Natural killer cell (primary cell): ENCODE measurements at regions not wholly inside any gene's neighbourhood (a gene's known extent, or its start where the extent isn't known, plus 50 kb on each side); places are given as distances from the start of the nearest gene placed in this dataset.

Source experiments
- ATAC-seq, 3 donors: fragments of 150-1000 bp in 2 of 3; fragments of 200-7000 bp in 1 of 3; cut with Tn5 transposase; 1 replicate in 1 of 3; 2 replicates in 2 of 3; pipeline ENCODE4 v1.10.0; 2021; ENCODE audit warnings: mild to moderate bottlenecking in 2 of 3, moderate library complexity in 2 of 3
- DNase-seq, 2 donors: peaks; one replicate each; pipeline versions ENCODE4 v3.0.0 to v3.0.0-alpha.2; 2013 to 2021; ENCODE audit warnings: mixed read lengths in 1 of 2
- H3K27ac ChIP-seq: one replicate; pipeline ENCODE4 v1.5.1; 2013; ENCODE audit warnings: mild to moderate bottlenecking, low read length
- H3K27me3 ChIP-seq: one replicate; pipeline ENCODE4 v1.6.1; 2013; ENCODE audit warnings: low read length; ENCODE audit not compliant: control insufficient read depth, insufficient read depth
- H3K36me3 ChIP-seq: one replicate; pipeline ENCODE4 v1.6.1; 2013; ENCODE audit warnings: low read length; ENCODE audit not compliant: control insufficient read depth, insufficient read depth
- H3K4me1 ChIP-seq: one replicate; pipeline ENCODE4 v1.6.1; 2013; ENCODE audit warnings: low read length; ENCODE audit not compliant: control insufficient read depth, insufficient read depth
- H3K4me3 ChIP-seq: one replicate; pipeline ENCODE4 v1.5.1; 2013; ENCODE audit warnings: low read length
- H3K9me3 ChIP-seq: one replicate; pipeline ENCODE4 v1.6.1; 2013; ENCODE audit warnings: low read length; ENCODE audit not compliant: control insufficient read depth, insufficient read depth
- H3K27ac Mint-ChIP-seq, 2 donors: one replicate each; pipeline ENCODE4 v1.8.0; 2022; ENCODE audit warnings: mild to moderate bottlenecking in 2 of 2, mixed read lengths in 2 of 2, moderate library complexity in 1 of 2
- H3K27me3 Mint-ChIP-seq, 2 donors: one replicate each; pipeline ENCODE4 v1.8.0; 2022; ENCODE audit warnings: low read depth in 2 of 2, mixed read lengths in 2 of 2
- H3K36me3 Mint-ChIP-seq: one replicate; pipeline ENCODE4 v1.8.0; 2022; ENCODE audit warnings: mixed read lengths
- H3K4me1 Mint-ChIP-seq, 2 donors: one replicate each; pipeline ENCODE4 v1.8.0; 2022; ENCODE audit warnings: mixed read lengths in 2 of 2
- H3K4me3 Mint-ChIP-seq: one replicate; pipeline ENCODE4 v1.8.0; 2022; ENCODE audit warnings: mild to moderate bottlenecking, moderate library complexity, mixed read lengths
- H3K9me3 Mint-ChIP-seq, 2 donors: one replicate each; pipeline ENCODE4 v1.8.0; 2022; ENCODE audit warnings: mixed read lengths in 2 of 2
- WGBS: methylation state at CpG from one replicate; pipeline ENCODE4 v1.1.7; 2013; ENCODE audit warnings: missing lambda C conversion rate; ENCODE audit not compliant: insufficient coverage; 5-methylcytosine and 5-hydroxymethylcytosine counted together
- intact Hi-C: fragments of 100-400 bp; cut with micrococcal nuclease; formaldehyde crosslinking; loops from one replicate; pipeline ENCODE4 v1.14.2; 2022
- TF ChIP-seq, protein P1 (sequence below): fragments of 200-600 bp; IDR thresholded peaks from one replicate; pipeline ENCODE4 v1.8.0; 2022; ENCODE audit warnings: antibody characterized with exemption

DNA sequence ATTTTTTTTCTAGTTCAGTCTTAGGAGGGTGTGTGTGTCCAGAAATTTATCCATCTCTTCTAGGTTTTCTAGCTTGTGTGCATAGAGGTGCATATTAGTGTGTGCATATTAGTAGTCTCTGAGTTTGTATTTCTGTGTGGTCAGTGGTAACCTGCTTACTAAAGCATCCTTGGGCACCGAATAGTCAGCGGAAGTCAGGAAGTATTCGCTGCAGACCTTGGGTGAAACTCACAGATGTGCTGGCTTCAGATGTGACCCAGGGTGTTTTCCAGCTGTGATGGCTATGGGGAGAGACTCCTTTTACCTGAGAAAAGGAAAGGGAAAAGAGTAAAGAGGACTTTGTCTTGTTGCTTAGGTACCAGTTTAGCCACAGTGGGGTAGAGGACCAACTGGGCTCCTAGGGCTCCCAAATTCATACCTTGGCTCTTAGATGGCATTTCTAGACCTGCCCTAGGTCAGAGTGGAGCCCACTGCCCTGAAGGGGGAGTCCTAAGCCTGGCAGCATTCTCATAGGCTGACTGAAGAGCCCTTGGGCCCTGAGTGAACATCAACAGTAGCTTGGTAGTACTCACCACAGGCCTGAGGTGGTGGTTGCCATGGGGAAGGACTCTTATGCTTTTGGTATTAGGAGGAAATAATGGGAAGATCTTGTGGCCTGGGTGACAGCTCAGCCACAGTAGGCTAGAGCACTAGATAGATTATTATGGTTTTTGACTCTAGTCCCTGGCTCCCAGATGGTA, 286.0 kb upstream of the ZPLD1 start:
- DNase-seq (no peak), ATAC-seq (no peak)
- Histone ChIP-seq H3K9me3 (peaks cover 6% of the 10 kb centered on the region), H3K27ac (no peak overlapping the region), H3K27me3 (no peaks in the 10 kb centered on the region), H3K4me3 (no peak overlapping the region), H3K36me3 (no peaks in the 10 kb centered on the region), H3K4me1 (no peaks in the 10 kb centered on the region)
- intact Hi-C loops, result no loop called here
- TF ChIP-seq, protein P1, sequence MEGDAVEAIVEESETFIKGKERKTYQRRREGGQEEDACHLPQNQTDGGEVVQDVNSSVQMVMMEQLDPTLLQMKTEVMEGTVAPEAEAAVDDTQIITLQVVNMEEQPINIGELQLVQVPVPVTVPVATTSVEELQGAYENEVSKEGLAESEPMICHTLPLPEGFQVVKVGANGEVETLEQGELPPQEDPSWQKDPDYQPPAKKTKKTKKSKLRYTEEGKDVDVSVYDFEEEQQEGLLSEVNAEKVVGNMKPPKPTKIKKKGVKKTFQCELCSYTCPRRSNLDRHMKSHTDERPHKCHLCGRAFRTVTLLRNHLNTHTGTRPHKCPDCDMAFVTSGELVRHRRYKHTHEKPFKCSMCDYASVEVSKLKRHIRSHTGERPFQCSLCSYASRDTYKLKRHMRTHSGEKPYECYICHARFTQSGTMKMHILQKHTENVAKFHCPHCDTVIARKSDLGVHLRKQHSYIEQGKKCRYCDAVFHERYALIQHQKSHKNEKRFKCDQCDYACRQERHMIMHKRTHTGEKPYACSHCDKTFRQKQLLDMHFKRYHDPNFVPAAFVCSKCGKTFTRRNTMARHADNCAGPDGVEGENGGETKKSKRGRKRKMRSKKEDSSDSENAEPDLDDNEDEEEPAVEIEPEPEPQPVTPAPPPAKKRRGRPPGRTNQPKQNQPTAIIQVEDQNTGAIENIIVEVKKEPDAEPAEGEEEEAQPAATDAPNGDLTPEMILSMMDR, result no peak
- Mint-ChIP-seq H3K4me1 (no peaks in the 10 kb centered on the region), H3K27ac (no peak overlapping the region), H3K27me3 (peaks cover 2 to 9% of the 10 kb centered on the region in 2 donors), H3K9me3 (peaks cover 2% of the 10 kb centered on the region in 2 donors), H3K36me3 (no peaks in the 10 kb centered on the region), H3K4me3 (no peak overlapping the region)
- WGBS, result 100% methylated on average over 3 of the region's 3 CpGs

DNA sequence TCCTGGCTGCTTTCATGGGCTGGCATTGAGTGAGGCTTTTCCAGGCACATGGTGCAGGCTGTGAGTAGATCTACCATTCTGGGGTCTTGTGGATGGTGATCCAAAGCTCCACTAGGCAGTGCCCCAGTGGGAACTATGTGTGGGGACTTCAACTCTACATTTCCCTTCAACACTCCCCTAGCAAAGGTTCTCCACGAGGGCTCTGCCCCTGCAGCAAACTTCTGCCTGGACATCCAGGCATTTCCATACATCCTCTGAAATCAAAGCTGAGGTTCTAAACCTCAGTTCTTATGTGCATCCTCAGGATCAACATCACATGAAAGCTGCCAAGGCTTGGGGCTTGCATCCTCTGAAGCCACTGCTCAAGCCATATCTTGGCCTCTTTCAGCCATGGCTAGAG, 282.9 kb upstream of the ZPLD1 start:
- peaks cover 2 to 22% of the 10 kb centered on the region in 2 donors for H3K27me3 Mint-ChIP-seq
- TF ChIP-seq, protein P1, result no peak
- H3K4me1 Mint-ChIP-seq, result no peaks in the 10 kb centered on the region
- intact Hi-C loops, result no loop called here
- H3K27ac Mint-ChIP-seq, result no peak overlapping the region
- no peak overlapping the region for H3K27ac ChIP-seq
- H3K9me3 Mint-ChIP-seq, result peaks cover 2% of the 10 kb centered on the region in 2 donors
- H3K9me3 ChIP-seq, result peaks cover 6% of the 10 kb centered on the region
- 64% methylated on average over 1 of the region's 1 CpG for WGBS
- H3K36me3 ChIP-seq, result no peaks in the 10 kb centered on the region
- H3K4me3 ChIP-seq, result no peak overlapping the region
- ATAC-seq, result no peak
- DNase-seq, result no peak
- no peaks in the 10 kb centered on the region for H3K27me3 ChIP-seq
- no peaks in the 10 kb centered on the region for H3K4me1 ChIP-seq
- no peaks in the 10 kb centered on the region for H3K36me3 Mint-ChIP-seq
- no peak overlapping the region for H3K4me3 Mint-ChIP-seq

DNA sequence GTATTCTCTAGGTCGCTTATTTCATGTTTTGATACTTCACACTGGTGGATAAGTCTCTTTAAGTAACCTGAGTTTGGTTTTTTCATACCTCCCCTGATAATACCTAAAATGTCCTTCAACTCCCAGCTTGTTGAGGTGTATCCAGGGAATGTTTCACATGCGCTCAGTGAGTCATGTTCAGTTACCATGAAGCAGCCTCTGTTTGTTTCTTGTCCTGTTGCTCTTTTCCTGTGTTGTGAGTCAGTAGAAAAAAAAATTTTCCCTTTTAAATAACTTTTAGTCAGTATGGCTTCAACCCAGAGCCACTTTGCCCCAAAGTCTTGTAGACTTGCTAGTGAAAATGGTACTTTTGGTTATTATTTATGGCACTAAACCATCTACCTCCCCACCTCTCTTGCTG, 278.4 kb upstream of the ZPLD1 start:
- Mint-ChIP-seq H3K9me3 (peaks cover 0 to 2% of the 10 kb centered on the region in 2 donors), H3K4me3 (no peak overlapping the region), H3K36me3 (no peaks in the 10 kb centered on the region), H3K4me1 (no peaks in the 10 kb centered on the region), H3K27me3 (peaks cover 2 to 22% of the 10 kb centered on the region in 2 donors), H3K27ac (no peak overlapping the region)
- ATAC-seq, result no peak
- Histone ChIP-seq H3K27me3 (no peaks in the 10 kb centered on the region), H3K36me3 (no peaks in the 10 kb centered on the region), H3K4me3 (no peak overlapping the region), H3K27ac (no peak overlapping the region), H3K4me1 (no peaks in the 10 kb centered on the region), H3K9me3 (peaks cover 6% of the 10 kb centered on the region)
- intact Hi-C loops, result no loop called here
- 83% methylated on average over 2 of the region's 2 CpGs for WGBS
- TF ChIP-seq, protein P1, result no peak
- DNase-seq, result no peak
